DOHH2 (cell line): ENCODE measurements at regions not wholly inside any gene's neighbourhood (a gene's known extent, or its start where the extent isn't known, plus 50 kb on each side); places are given as distances from the start of the nearest gene placed in this dataset.

Source experiments
- H3F3A ChIP-seq: fragments of 200-600 bp; sonication (generic), shearing (Covaris generic); 2 replicates; pipeline ENCODE4 v1.6.0; 2016; ENCODE audit warnings: antibody characterized with exemption, mild to moderate bottlenecking; ENCODE audit not compliant: control insufficient read depth, insufficient read depth
- H3K27ac ChIP-seq: fragments of 200-600 bp; sonication (generic); 2 replicates; pipeline ENCODE4 v1.5.1; 2014; ENCODE audit warnings: low read depth, mild to moderate bottlenecking, low read length, moderate library complexity
- H3K27me3 ChIP-seq: fragments of 200-600 bp; sonication (generic); 2 replicates; pipeline ENCODE4 v1.6.1; 2014; ENCODE audit warnings: mild to moderate bottlenecking, low read length, mixed read lengths; ENCODE audit not compliant: control insufficient read depth
- H3K36me3 ChIP-seq: fragments of 200-600 bp; sonication (generic); 2 replicates; pipeline ENCODE4 v1.6.1; 2014; ENCODE audit warnings: mild to moderate bottlenecking, low read length, moderate library complexity, mixed read lengths; ENCODE audit not compliant: control insufficient read depth
- H3K4me1 ChIP-seq: fragments of 200-600 bp; sonication (generic); 2 replicates; pipeline ENCODE4 v1.6.1; 2014; ENCODE audit warnings: mild to moderate bottlenecking, low read length, mixed read lengths; ENCODE audit not compliant: control insufficient read depth
- H3K4me2 ChIP-seq: fragments of 200-600 bp; sonication (generic); 2 replicates; pipeline ENCODE4 v1.6.0; 2014; ENCODE audit warnings: mild to moderate bottlenecking, low read length, moderate library complexity
- H3K4me3 ChIP-seq: fragments of 200-600 bp; sonication (generic); 2 replicates; pipeline ENCODE4 v1.5.1; 2014; ENCODE audit warnings: mild to moderate bottlenecking, low read length, mixed read lengths
- H3K79me2 ChIP-seq: fragments of 200-600 bp; sonication (generic); 2 replicates; pipeline ENCODE4 v1.6.1; 2014; ENCODE audit warnings: mild to moderate bottlenecking, low read length, mixed read lengths; ENCODE audit not compliant: control insufficient read depth
- H3K9me2 ChIP-seq: fragments of 200-600 bp; sonication (generic); replicated peaks from 2 replicates; pipeline ENCODE4 v1.6.1; 2014; ENCODE audit warnings: mild to moderate bottlenecking, low read length, mixed read lengths; ENCODE audit not compliant: control insufficient read depth
- H3K9me3 ChIP-seq: fragments of 200-600 bp; sonication (generic); 2 replicates; pipeline ENCODE4 v1.6.1; 2014; ENCODE audit warnings: antibody characterized with exemption, low read length, mixed read lengths; ENCODE audit not compliant: control insufficient read depth, insufficient read depth
- H4K20me1 ChIP-seq: fragments of 200-600 bp; sonication (generic); 2 replicates; pipeline ENCODE4 v1.6.0; 2014; ENCODE audit warnings: low read depth, mild to moderate bottlenecking, antibody characterized with exemption, low read length, moderate library complexity; ENCODE audit not compliant: control insufficient read depth, insufficient read depth
- CTCF ChIP-seq: fragments of 200-600 bp; sonication (generic); IDR thresholded peaks from one replicate; pipeline ENCODE4 v1.5.1; 2014; ENCODE audit warnings: antibody characterized with exemption, mild to moderate bottlenecking, low read depth, low read length; ENCODE audit not compliant: poor library complexity, severe bottlenecking
- EZH2phosphoT487 ChIP-seq: fragments of 200-600 bp; sonication (generic); IDR thresholded peaks from 2 replicates; pipeline ENCODE4 v1.6.1; 2017; ENCODE audit warnings: borderline replicate concordance, mild to moderate bottlenecking, antibody characterized with exemption, low read length, moderate library complexity, mixed read lengths

GRCh38 chr7:114832906-114833595, 88.8 kb upstream of the MDFIC start:
- no peaks in the 10 kb centered on the region for H3K36me3 ChIP-seq

GRCh38 chr7:114835303-114835702, 86.6 kb upstream of the MDFIC start:
- Histone ChIP-seq H3K79me2 (no peaks in the 10 kb centered on the region), H4K20me1 (no peaks in the 10 kb centered on the region), H3K27ac (no peak overlapping the region), H3F3A (no peaks in the 10 kb centered on the region), H3K4me1 (no peaks in the 10 kb centered on the region), H3K9me2 (no peaks in the 10 kb centered on the region; the same call in 1 of the 2 replicates), H3K27me3 (0 out of 2 replicates have a peak, but pooled peaks cover 3% of the 10 kb centered on the region), H3K4me2 (no peak overlapping the region), H3K9me3 (no peaks in the 10 kb centered on the region), H3K36me3 (no peaks in the 10 kb centered on the region), H3K4me3 (no peak overlapping the region)
- TF ChIP-seq CTCF (no peak), EZH2phosphoT487 (no peak)

More at GRCh38 chr7:114832906-114833595, 88.8 kb upstream of the MDFIC start:
- H3K9me3 ChIP-seq: no peaks in the 10 kb centered on the region
- 0 out of 2 replicates have a peak, but pooled peaks cover 1% of the 10 kb centered on the region for H3K9me2 ChIP-seq
- no peaks in the 10 kb centered on the region for H3K27me3 ChIP-seq
- no peaks in the 10 kb centered on the region for H4K20me1 ChIP-seq
- no peaks in the 10 kb centered on the region for H3K4me1 ChIP-seq
- no peak overlapping the region for H3K4me2 ChIP-seq
- no peaks in the 10 kb centered on the region for H3F3A ChIP-seq
- no peak overlapping the region for H3K4me3 ChIP-seq
- TF ChIP-seq CTCF (no peak), EZH2phosphoT487 (no peak)
- H3K27ac ChIP-seq: no peak overlapping the region
- no peaks in the 10 kb centered on the region for H3K79me2 ChIP-seq

GRCh38 chr7:114835861-114836260, 86.0 kb upstream of the MDFIC start:
- H3K9me3 ChIP-seq: no peaks in the 10 kb centered on the region
- no peak overlapping the region for H3K27ac ChIP-seq
- 0 out of 2 replicates have a peak, but pooled peaks cover 3% of the 10 kb centered on the region for H3K27me3 ChIP-seq
- H3K9me2 ChIP-seq: no peaks in the 10 kb centered on the region; the same call in 1 of the 2 replicates
- no peaks in the 10 kb centered on the region for H3F3A ChIP-seq
- no peaks in the 10 kb centered on the region for H3K36me3 ChIP-seq
- no peak overlapping the region for H3K4me3 ChIP-seq
- H3K4me1 ChIP-seq: no peaks in the 10 kb centered on the region
- TF ChIP-seq CTCF (no peak), EZH2phosphoT487 (no peak)
- H4K20me1 ChIP-seq: no peaks in the 10 kb centered on the region
- no peak overlapping the region for H3K4me2 ChIP-seq
- H3K79me2 ChIP-seq: no peaks in the 10 kb centered on the region
